CD14-positive monocyte (primary cell): ENCODE measurements at regions not wholly inside any gene's neighbourhood (a gene's known extent, or its start where the extent isn't known, plus 50 kb on each side); places are given as distances from the start of the nearest gene placed in this dataset.

Experiments
- DNase-seq, 3 donors: peaks; one replicate each; pipeline ENCODE4 v3.0.0-alpha.2; 2011 to 2022
- H2AFZ ChIP-seq: 2 replicates; pipeline ENCODE4 v1.6.0; 2012; ENCODE audit warnings: mild to moderate bottlenecking, low read depth, low read length, inconsistent platforms; ENCODE audit not compliant: insufficient read depth, poor library complexity, severe bottlenecking
- H3K27ac ChIP-seq, 2 donors: 1 replicate in 1 of 2; 2 replicates in 1 of 2; pipeline ENCODE4 v1.5.1; 2012 to 2013; ENCODE audit warnings: low read length in 2 of 2, control low read depth in 1 of 2, inconsistent platforms in 1 of 2, low read depth in 1 of 2, mild to moderate bottlenecking in 1 of 2
- H3K27me3 ChIP-seq, 2 donors: one replicate each; pipeline versions ENCODE4 v1.6.0 to v1.6.1; 2011 to 2013; ENCODE audit warnings: low read length in 2 of 2; ENCODE audit not compliant: control insufficient read depth in 2 of 2, insufficient read depth in 2 of 2
- H3K36me3 ChIP-seq, 2 donors: replicated peaks in 1 of 2; 1 replicate in 1 of 2; 2 replicates in 1 of 2; pipeline versions ENCODE4 v1.5.1 to v1.6.1; 2012 to 2013; ENCODE audit warnings: low read length in 2 of 2, control low read depth in 1 of 2, inconsistent platforms in 1 of 2, mild to moderate bottlenecking in 1 of 2; ENCODE audit not compliant: insufficient read depth in 2 of 2, control insufficient read depth in 1 of 2
- H3K4me1 ChIP-seq, 2 donors: 1 replicate in 1 of 2; 2 replicates in 1 of 2; pipeline versions ENCODE4 v1.5.1 to v1.6.1; 2012 to 2013; ENCODE audit warnings: low read length in 2 of 2, control low read depth in 1 of 2, inconsistent platforms in 1 of 2, mild to moderate bottlenecking in 1 of 2, moderate library complexity in 1 of 2; ENCODE audit not compliant: insufficient read depth in 2 of 2, control insufficient read depth in 1 of 2
- H3K4me2 ChIP-seq: replicated peaks from 2 replicates; pipeline ENCODE3; 2012; ENCODE audit warnings: low read length, moderate library complexity, mild to moderate bottlenecking; ENCODE audit not compliant: poor library complexity, severe bottlenecking; ENCODE audit errors: extremely low read depth
- H3K4me3 ChIP-seq, 3 experiments: fragments of 200-600 bp in 1 of 3; sonication (generic) in 1 of 3; replicated peaks in 1 of 3; 1 replicate in 2 of 3; 2 replicates in 1 of 3; pipeline ENCODE4 v1.5.1; 2011 to 2013; ENCODE audit warnings: low read length in 3 of 3, mild to moderate bottlenecking in 3 of 3, control low read depth in 2 of 3, low read depth in 2 of 3, inconsistent platforms in 1 of 3, moderate library complexity in 1 of 3
- H3K79me2 ChIP-seq: 2 replicates; pipeline ENCODE4 v1.6.0; 2012; ENCODE audit warnings: mild to moderate bottlenecking, control low read depth, inconsistent platforms, low read length, moderate library complexity; ENCODE audit not compliant: insufficient read depth
- H3K9ac ChIP-seq: 2 replicates; pipeline ENCODE4 v1.6.0; 2017; ENCODE audit warnings: low read length, mild to moderate bottlenecking; ENCODE audit not compliant: insufficient read depth, poor library complexity, severe bottlenecking
- H3K9me3 ChIP-seq, 2 donors: replicated peaks in 1 of 2; 1 replicate in 1 of 2; 2 replicates in 1 of 2; pipeline versions ENCODE4 v1.5.1 to v1.6.1; 2012 to 2013; ENCODE audit warnings: low read length in 2 of 2, control low read depth in 1 of 2; ENCODE audit not compliant: control insufficient read depth in 1 of 2, insufficient read depth in 1 of 2
- H4K20me1 ChIP-seq: 2 replicates; pipeline ENCODE4 v1.6.0; 2012; ENCODE audit warnings: mild to moderate bottlenecking, low read length, control low read depth, moderate library complexity; ENCODE audit not compliant: insufficient read depth
- H3K27ac Mint-ChIP-seq, 7 donors: one replicate each; pipeline ENCODE4 v1.8.0; 2020; ENCODE audit warnings: mild to moderate bottlenecking in 7 of 7, mixed read lengths in 7 of 7, moderate library complexity in 6 of 7, inconsistent platforms in 2 of 7
- H3K27me3 Mint-ChIP-seq, 3 donors: one replicate each; pipeline ENCODE4 v1.8.0; 2021 to 2022; ENCODE audit warnings: low read depth in 3 of 3, mild to moderate bottlenecking in 3 of 3, mixed read lengths in 3 of 3, moderate library complexity in 3 of 3, inconsistent platforms in 1 of 3
- H3K36me3 Mint-ChIP-seq, 2 donors: one replicate each; pipeline ENCODE4 v1.8.0; 2020; ENCODE audit warnings: mixed read lengths in 2 of 2, inconsistent platforms in 1 of 2, mild to moderate bottlenecking in 1 of 2
- H3K4me1 Mint-ChIP-seq: one replicate; pipeline ENCODE4 v1.8.0; 2020; ENCODE audit warnings: mild to moderate bottlenecking, mixed read lengths
- H3K4me3 Mint-ChIP-seq, 2 donors: one replicate each; pipeline ENCODE4 v1.8.0; 2020; ENCODE audit warnings: mild to moderate bottlenecking in 2 of 2, mixed read lengths in 2 of 2, moderate library complexity in 1 of 2
- H3K9me3 Mint-ChIP-seq, 7 donors: one replicate each; pipeline ENCODE4 v1.8.0; 2020 to 2022; ENCODE audit warnings: mixed read lengths in 7 of 7, mild to moderate bottlenecking in 6 of 7, moderate library complexity in 6 of 7, inconsistent platforms in 2 of 7
- CTCF ChIP-seq: fragments of 200-600 bp; IDR thresholded peaks from one replicate; pipeline ENCODE4 v1.8.0; 2022; ENCODE audit warnings: antibody characterized with exemption, mild to moderate bottlenecking
- WGBS: methylation state at CpG from one replicate; pipeline ENCODE4 v1.1.5; 2013; ENCODE audit warnings: missing lambda C conversion rate; ENCODE audit not compliant: insufficient coverage; 5-methylcytosine and 5-hydroxymethylcytosine counted together
- intact Hi-C, 2 donors: fragments of 100-400 bp; cut with micrococcal nuclease; formaldehyde crosslinking; loops; one replicate each; pipeline versions ENCODE4 v1.15.0 to v1.15.1; 2023

GRCh38 chr2:189265696-189266320 lies 86.2 kb upstream of the COL5A2 start:
- H3K9me3 Mint-ChIP-seq: peaks cover 0 to 9% (median 3%) of the 10 kb centered on the region in 7 donors
- H3K27me3 Mint-ChIP-seq: no peaks in the 10 kb centered on the region
- Histone ChIP-seq H3K36me3 (no peaks in the 10 kb centered on the region), H3K79me2 (no peaks in the 10 kb centered on the region), H4K20me1 (no peaks in the 10 kb centered on the region), H3K4me3 (no peak overlapping the region), H3K4me2 (no peak overlapping the region), H3K9ac (no peak overlapping the region), H3K27me3 (no peaks in the 10 kb centered on the region), H3K4me1 (no peaks in the 10 kb centered on the region), H3K27ac (no peak overlapping the region), H2AFZ (no peak overlapping the region), H3K9me3 (no peaks in the 10 kb centered on the region)
- DNase-seq: no peak
- no peaks in the 10 kb centered on the region for H3K36me3 Mint-ChIP-seq
- intact Hi-C loops: no loop called here
- TF ChIP-seq CTCF: no peak
- H3K4me1 Mint-ChIP-seq: no peaks in the 10 kb centered on the region
- 90% methylated on average over 2 of the region's 3 CpGs for WGBS
- no peak overlapping the region for H3K4me3 Mint-ChIP-seq
- no peak overlapping the region for H3K27ac Mint-ChIP-seq

GRCh38 chr2:189267491-189267890 lies 87.9 kb upstream of the COL5A2 start:
- Mint-ChIP-seq H3K4me3 (no peak overlapping the region), H3K27ac (no peak overlapping the region), H3K4me1 (no peaks in the 10 kb centered on the region), H3K27me3 (no peaks in the 10 kb centered on the region), H3K9me3 (peaks cover 2 to 9% (median 7%) of the 10 kb centered on the region in 7 donors), H3K36me3 (no peaks in the 10 kb centered on the region)
- no peak overlapping the region for H3K9ac ChIP-seq
- H3K4me3 ChIP-seq: no peak overlapping the region
- no peaks in the 10 kb centered on the region for H3K9me3 ChIP-seq
- no peaks in the 10 kb centered on the region for H4K20me1 ChIP-seq
- DNase-seq: no peak
- H3K27ac ChIP-seq: no peak overlapping the region
- H2AFZ ChIP-seq: no peak overlapping the region
- no peak for TF ChIP-seq CTCF
- no peaks in the 10 kb centered on the region for H3K27me3 ChIP-seq
- no peaks in the 10 kb centered on the region for H3K4me1 ChIP-seq
- no peak overlapping the region for H3K4me2 ChIP-seq
- H3K36me3 ChIP-seq: no peaks in the 10 kb centered on the region
- no peaks in the 10 kb centered on the region for H3K79me2 ChIP-seq
- WGBS: no CpG with 5 or more reads among the region's 2 CpGs
- intact Hi-C loops: no loop called here
